ENCODE measurements at regions not wholly inside any gene's neighbourhood (a gene's known extent, or its start where the extent isn't known, plus 50 kb on each side); places are given as distances from the start of the nearest gene placed in this dataset.

DNA sequence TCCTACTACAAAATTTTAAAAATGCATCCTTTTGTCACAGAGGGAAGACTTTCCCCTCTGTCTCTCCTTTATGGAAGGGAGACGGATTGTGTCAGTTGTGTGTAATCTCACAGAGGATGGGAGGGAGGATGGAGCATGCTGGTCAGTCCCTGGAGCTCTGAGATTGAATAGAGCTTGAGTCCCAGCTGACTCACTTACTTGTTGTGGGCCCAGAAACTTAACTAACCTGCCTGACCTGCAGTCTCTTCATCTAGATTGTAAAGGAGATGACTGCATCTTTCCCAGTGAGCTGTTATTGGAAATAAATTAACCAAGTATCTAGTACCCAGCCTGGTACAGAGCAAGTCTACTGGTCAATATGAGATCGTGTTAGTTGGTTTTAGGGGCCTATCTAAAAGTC lies 77.9 kb upstream of the ADO start:
- no peak overlapping the region for H3K4me3 ChIP-seq (ENCODE audit: low read depth, low read length)
- ChIA-PET POLR2A (no interaction called here), CTCF (interaction anchor here (0.6 kb wide), 1 partner anchor 314 kb away, joined by 3 read pairs; no protein-coding TSS in a partner anchor)
- H3K4me1 ChIP-seq (ENCODE audit: control insufficient read depth, insufficient read depth, low read length), result no peaks in the 10 kb centered on the region
- no peaks in the 10 kb centered on the region for H3K36me3 ChIP-seq (ENCODE audit: control insufficient read depth in 2 of 2, insufficient read depth in 1 of 2, low read length in 2 of 2)
- no peak for TF ChIP-seq GLIS1 (tag by site-specific recombination; IDR thresholded peaks at IDR 0.05)
- TF ChIP-seq RBAK (tag by site-specific recombination; IDR thresholded peaks at IDR 0.05), result no peak
- no peak for TF ChIP-seq ZNF211 (tag by site-specific recombination; IDR thresholded peaks at IDR 0.05; ENCODE audit: low read depth)
- no peak for TF ChIP-seq GLI4 (tag by site-specific recombination; IDR thresholded peaks at IDR 0.05)
- TF ChIP-seq ZNF169 (tag by site-specific recombination; IDR thresholded peaks at IDR 0.05), result no peak
- TF ChIP-seq ZNF529 (tag by site-specific recombination; IDR thresholded peaks at IDR 0.05; ENCODE audit: insufficient replicate concordance), result no peak
- TF ChIP-seq, protein P1, sequence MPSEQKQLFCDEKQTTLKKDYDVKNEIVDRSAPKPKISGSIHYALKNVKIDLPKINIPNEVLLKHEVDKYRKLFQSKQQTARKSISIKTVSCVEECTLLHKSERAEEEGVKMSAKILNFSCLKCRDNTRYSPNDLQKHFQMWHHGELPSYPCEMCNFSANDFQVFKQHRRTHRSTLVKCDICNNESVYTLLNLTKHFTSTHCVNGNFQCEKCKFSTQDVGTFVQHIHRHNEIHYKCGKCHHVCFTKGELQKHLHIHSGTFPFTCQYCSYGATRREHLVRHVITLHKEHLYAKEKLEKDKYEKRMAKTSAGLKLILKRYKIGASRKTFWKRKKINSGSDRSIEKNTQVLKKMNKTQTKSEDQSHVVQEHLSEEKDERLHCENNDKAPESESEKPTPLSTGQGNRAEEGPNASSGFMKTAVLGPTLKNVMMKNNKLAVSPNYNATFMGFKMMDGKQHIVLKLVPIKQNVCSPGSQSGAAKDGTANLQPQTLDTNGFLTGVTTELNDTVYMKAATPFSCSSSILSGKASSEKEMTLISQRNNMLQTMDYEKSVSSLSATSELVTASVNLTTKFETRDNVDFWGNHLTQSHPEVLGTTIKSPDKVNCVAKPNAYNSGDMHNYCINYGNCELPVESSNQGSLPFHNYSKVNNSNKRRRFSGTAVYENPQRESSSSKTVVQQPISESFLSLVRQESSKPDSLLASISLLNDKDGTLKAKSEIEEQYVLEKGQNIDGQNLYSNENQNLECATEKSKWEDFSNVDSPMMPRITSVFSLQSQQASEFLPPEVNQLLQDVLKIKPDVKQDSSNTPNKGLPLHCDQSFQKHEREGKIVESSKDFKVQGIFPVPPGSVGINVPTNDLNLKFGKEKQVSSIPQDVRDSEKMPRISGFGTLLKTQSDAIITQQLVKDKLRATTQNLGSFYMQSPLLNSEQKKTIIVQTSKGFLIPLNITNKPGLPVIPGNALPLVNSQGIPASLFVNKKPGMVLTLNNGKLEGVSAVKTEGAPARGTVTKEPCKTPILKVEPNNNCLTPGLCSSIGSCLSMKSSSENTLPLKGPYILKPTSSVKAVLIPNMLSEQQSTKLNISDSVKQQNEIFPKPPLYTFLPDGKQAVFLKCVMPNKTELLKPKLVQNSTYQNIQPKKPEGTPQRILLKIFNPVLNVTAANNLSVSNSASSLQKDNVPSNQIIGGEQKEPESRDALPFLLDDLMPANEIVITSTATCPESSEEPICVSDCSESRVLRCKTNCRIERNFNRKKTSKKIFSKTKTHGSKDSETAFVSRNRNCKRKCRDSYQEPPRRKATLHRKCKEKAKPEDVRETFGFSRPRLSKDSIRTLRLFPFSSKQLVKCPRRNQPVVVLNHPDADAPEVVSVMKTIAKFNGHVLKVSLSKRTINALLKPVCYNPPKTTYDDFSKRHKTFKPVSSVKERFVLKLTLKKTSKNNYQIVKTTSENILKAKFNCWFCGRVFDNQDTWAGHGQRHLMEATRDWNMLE (tag by site-specific recombination; conservative IDR thresholded peaks at IDR 0.05; ENCODE audit: low read depth), result no peak
- no peak for TF ChIP-seq ZNF792 (tag by site-specific recombination; IDR thresholded peaks at IDR 0.05)
- no peak for TF ChIP-seq PRDM1 (tag by site-specific recombination; IDR thresholded peaks at IDR 0.05)
- H3K9me3 ChIP-seq (ENCODE audit: control insufficient read depth, insufficient read depth, low read depth, low read length), result no peaks in the 10 kb centered on the region
- no peak overlapping the region for H3K27ac ChIP-seq (ENCODE audit: extremely low read depth, low read depth, low read length)

DNA sequence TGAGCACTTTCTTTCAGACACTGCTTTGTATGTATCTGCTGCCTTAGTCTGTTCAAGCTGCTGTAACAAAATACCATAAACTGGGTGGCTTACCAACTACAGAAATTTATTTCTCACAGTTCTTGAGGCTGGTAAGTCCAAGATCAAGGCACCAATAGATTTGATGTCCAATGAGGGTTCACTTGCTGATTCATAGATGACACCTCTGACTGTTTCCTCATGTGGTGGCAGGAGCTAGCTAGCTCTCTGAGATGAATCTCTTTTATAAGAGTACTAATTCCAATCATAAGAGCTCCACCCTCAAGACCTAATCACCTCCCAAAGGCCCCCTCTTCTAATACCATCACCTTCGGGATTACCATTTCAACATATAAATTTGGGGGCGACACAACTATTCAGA lies 76.6 kb upstream of the ADO start:
- no peak for TF ChIP-seq ZNF112 (tag by site-specific recombination; IDR thresholded peaks at IDR 0.05)
- TF ChIP-seq ZBTB17 (tag by site-specific recombination; IDR thresholded peaks at IDR 0.05), result no peak
- TF ChIP-seq, protein P2, sequence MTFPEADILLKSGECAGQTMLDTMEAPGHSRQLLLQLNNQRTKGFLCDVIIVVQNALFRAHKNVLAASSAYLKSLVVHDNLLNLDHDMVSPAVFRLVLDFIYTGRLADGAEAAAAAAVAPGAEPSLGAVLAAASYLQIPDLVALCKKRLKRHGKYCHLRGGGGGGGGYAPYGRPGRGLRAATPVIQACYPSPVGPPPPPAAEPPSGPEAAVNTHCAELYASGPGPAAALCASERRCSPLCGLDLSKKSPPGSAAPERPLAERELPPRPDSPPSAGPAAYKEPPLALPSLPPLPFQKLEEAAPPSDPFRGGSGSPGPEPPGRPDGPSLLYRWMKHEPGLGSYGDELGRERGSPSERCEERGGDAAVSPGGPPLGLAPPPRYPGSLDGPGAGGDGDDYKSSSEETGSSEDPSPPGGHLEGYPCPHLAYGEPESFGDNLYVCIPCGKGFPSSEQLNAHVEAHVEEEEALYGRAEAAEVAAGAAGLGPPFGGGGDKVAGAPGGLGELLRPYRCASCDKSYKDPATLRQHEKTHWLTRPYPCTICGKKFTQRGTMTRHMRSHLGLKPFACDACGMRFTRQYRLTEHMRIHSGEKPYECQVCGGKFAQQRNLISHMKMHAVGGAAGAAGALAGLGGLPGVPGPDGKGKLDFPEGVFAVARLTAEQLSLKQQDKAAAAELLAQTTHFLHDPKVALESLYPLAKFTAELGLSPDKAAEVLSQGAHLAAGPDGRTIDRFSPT (tag by site-specific recombination; IDR thresholded peaks at IDR 0.05), result no peak
- no peak for TF ChIP-seq ZNF404 (tag by site-specific recombination; IDR thresholded peaks at IDR 0.05)
- no peak for TF ChIP-seq GLIS1 (tag by site-specific recombination; IDR thresholded peaks at IDR 0.05)
- TF ChIP-seq ZFP41 (tag by site-specific recombination; IDR thresholded peaks at IDR 0.05; ENCODE audit: borderline replicate concordance), result no peak
- TF ChIP-seq ZBTB48 (tag by site-specific recombination; IDR thresholded peaks at IDR 0.05), result no peak
- Histone ChIP-seq H3K36me3 (ENCODE audit: control insufficient read depth in 2 of 2, insufficient read depth in 1 of 2, low read length in 2 of 2) (no peaks in the 10 kb centered on the region), H3K9me3 (ENCODE audit: control insufficient read depth, insufficient read depth, low read depth, low read length) (no peaks in the 10 kb centered on the region), H3K4me3 (ENCODE audit: low read depth, low read length) (no peak overlapping the region), H3K27ac (ENCODE audit: extremely low read depth, low read depth, low read length) (no peak overlapping the region), H3K4me1 (ENCODE audit: control insufficient read depth, insufficient read depth, low read length) (no peaks in the 10 kb centered on the region)
- POLR2A ChIA-PET, result no interaction called here
- CTCF ChIA-PET, result interaction anchor here (0.7 kb wide), 1 partner anchor 1045 kb away, joined by 4 read pairs; no protein-coding TSS in a partner anchor

DNA sequence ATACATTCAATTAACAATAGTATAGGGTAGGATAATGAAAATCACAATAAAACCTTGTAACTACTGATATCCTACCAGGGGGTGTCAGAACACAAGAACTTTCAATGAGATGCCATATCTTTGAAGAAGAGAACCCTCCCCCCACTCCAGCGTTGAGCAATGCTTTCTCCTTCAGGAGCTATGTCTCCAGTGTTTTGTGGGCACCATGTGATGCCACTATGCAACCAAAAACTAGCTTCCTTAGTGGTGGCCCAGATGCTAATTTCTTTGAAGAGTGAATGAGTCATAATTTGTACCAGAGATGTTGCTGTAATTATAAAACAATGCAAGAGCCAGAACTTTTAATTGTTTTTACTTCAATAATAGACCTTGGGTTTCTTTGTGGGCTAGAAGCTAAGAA lies 76.0 kb upstream of the ADO start:
- TF ChIP-seq EGR2 (tag by site-specific recombination; IDR thresholded peaks at IDR 0.05; ENCODE audit: low read depth), result no peak
- no peak for TF ChIP-seq ZNF837 (tag by site-specific recombination; IDR thresholded peaks at IDR 0.05)
- no peak for TF ChIP-seq ZNF529 (tag by site-specific recombination; IDR thresholded peaks at IDR 0.05; ENCODE audit: insufficient replicate concordance)
- TF ChIP-seq SP7 (tag by site-specific recombination; IDR thresholded peaks at IDR 0.05), result no peak
- TF ChIP-seq PRDM1 (tag by site-specific recombination; IDR thresholded peaks at IDR 0.05), result no peak
- TF ChIP-seq, protein P3, sequence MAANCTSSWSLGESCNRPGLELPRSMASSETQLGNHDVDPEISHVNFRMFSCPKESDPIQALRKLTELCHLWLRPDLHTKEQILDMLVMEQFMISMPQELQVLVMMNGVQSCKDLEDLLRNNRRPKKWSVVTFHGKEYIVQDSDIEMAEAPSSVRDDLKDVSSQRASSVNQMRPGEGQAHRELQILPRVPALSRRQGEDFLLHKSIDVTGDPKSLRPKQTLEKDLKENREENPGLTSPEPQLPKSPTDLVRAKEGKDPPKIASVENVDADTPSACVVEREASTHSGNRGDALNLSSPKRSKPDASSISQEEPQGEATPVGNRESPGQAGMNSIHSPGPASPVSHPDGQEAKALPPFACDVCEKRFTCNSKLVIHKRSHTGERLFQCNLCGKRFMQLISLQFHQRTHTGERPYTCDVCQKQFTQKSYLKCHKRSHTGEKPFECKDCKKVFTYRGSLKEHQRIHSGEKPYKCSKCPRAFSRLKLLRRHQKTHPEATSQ (tag by site-specific recombination; IDR thresholded peaks at IDR 0.05), result no peak
- no peak for TF ChIP-seq ZNF558 (tag by site-specific recombination; IDR thresholded peaks at IDR 0.05)
- no peak for TF ChIP-seq ZNF654 (tag by site-specific recombination; IDR thresholded peaks at IDR 0.05; ENCODE audit: low read depth)
- TF ChIP-seq ZNF423 (tag by site-specific recombination; IDR thresholded peaks at IDR 0.05), result no peak
- ChIA-PET POLR2A (no interaction called here), CTCF (no interaction called here)
- H3K36me3 ChIP-seq (ENCODE audit: control insufficient read depth in 2 of 2, insufficient read depth in 1 of 2, low read length in 2 of 2), result no peaks in the 10 kb centered on the region
- no peak overlapping the region for H3K4me3 ChIP-seq (ENCODE audit: low read depth, low read length)
- no peak overlapping the region for H3K27ac ChIP-seq (ENCODE audit: extremely low read depth, low read depth, low read length)
- H3K9me3 ChIP-seq (ENCODE audit: control insufficient read depth, insufficient read depth, low read depth, low read length), result no peaks in the 10 kb centered on the region
- H3K4me1 ChIP-seq (ENCODE audit: control insufficient read depth, insufficient read depth, low read length), result no peaks in the 10 kb centered on the region
